ENCODE measurements at regions not wholly inside any gene's neighbourhood (a gene's known extent, or its start where the extent isn't known, plus 50 kb on each side); places are given as distances from the start of the nearest gene placed in this dataset.

DNA sequence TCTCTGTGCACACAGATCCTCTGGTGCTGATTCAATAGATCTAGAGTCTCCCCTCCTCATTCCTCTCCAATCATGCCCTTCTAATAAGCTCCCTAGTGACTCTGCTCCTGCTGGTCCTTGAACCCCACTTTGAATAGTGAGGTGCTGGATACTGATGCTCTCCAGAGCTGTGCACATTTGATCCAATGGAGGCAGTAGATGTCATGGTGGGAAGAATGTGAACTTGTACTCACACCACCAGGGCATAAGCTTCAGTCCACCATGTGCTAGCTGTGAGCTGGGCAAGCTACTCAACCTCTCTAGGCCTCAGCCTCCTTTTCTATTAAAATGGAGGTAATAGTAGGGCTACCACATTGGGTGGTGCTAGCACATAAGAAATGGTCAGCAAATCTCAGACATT, 241.1 kb downstream of the SPATA18 start:
- CTCF ChIA-PET (ENCODE audit: partially characterized antibody) = interaction anchor here (0.6 to 1.6 kb wide), 5 partner anchors 229 to 1942 kb away, joined by 3 to 7 read pairs (median 4); no protein-coding TSS in a partner anchor
- no peak overlapping the region for H3K14ac ChIP-seq (ENCODE audit: insufficient read length)

More for the DNA sequence above, 241.1 kb downstream of the SPATA18 start:
- Histone ChIP-seq H2AFZ (ENCODE audit: low read length) (peak overlapping the region; percentile 28; the same call in 1 of the 2 replicates), H4K8ac (ENCODE audit: extremely low read depth, insufficient read depth, low read length) (no peak overlapping the region), H3K79me1 (ENCODE audit: low read depth, low read length) (no peaks in the 10 kb centered on the region), H3K27me3 (replicated peaks in 1 of 4; ENCODE audit: control insufficient read depth in 3 of 4, extremely low read depth in 1 of 4, insufficient read depth in 3 of 4, low read length in 3 of 4) (no peaks in the 10 kb centered on the region), H2BK15ac (ENCODE audit: low read length) (no peak overlapping the region), H3K56ac (replicated peaks; ENCODE audit: insufficient read length, low read depth, low read length) (no peak overlapping the region), H3K79me2 (ENCODE audit: control insufficient read depth in 1 of 2, insufficient read depth in 2 of 2, low read length in 2 of 2) (no peaks in the 10 kb centered on the region), H3K9ac (replicated peaks in 1 of 4; ENCODE audit: extremely low read depth in 1 of 4, low read depth in 3 of 4, low read length in 3 of 4) (no peak overlapping the region), H2BK20ac (ENCODE audit: low read length) (no peak overlapping the region), H2BK5ac (ENCODE audit: low read depth, low read length) (no peak overlapping the region), H3K18ac (ENCODE audit: extremely low read depth, low read length) (no peak overlapping the region), H3K4me2 (ENCODE audit: insufficient read depth in 1 of 2, low read depth in 2 of 2, low read length in 2 of 2) (no peak overlapping the region), H3K23ac (ENCODE audit: insufficient read length) (no peak overlapping the region), H4K5ac (ENCODE audit: insufficient read length, low read depth, low read length) (no peak overlapping the region), H3K23me2 (ENCODE audit: low read depth, low read length) (no peaks in the 10 kb centered on the region), H4K91ac (replicated peaks; ENCODE audit: insufficient read length, low read length) (no peak overlapping the region), H4K20me1 (replicated peaks in 1 of 2; ENCODE audit: control insufficient read depth in 1 of 2, insufficient read depth in 2 of 2, low read length in 2 of 2) (no peaks in the 10 kb centered on the region), H3K4me3 (ENCODE audit: extremely low read depth in 1 of 4, insufficient read depth in 2 of 4, low read depth in 3 of 4, low read length in 4 of 4) (no peak overlapping the region), H2AK5ac (ENCODE audit: low read depth, low read length) (no peak overlapping the region), H3K27ac (ENCODE audit: low read depth, low read length) (no peak overlapping the region), H3K9me3 (ENCODE audit: insufficient read depth in 2 of 2, low read depth in 1 of 2, low read length in 1 of 2) (no peaks in the 10 kb centered on the region; a peak in 1 of 4 replicates), H3K4ac (replicated peaks; ENCODE audit: insufficient read length, low read depth, low read length) (no peak overlapping the region), H3K36me3 (ENCODE audit: control insufficient read depth in 2 of 4, insufficient read depth in 4 of 4, low read length in 3 of 4) (no peaks in the 10 kb centered on the region), H2BK12ac (ENCODE audit: low read depth, low read length) (no peak overlapping the region), H2BK120ac (replicated peaks; ENCODE audit: low read depth, low read length) (no peak overlapping the region), H3K4me1 (replicated peaks in 1 of 4; ENCODE audit: control insufficient read depth in 3 of 4, insufficient read depth in 4 of 4, low read length in 3 of 4) (no peaks in the 10 kb centered on the region)
- TF ChIP-seq RAD21 (IDR thresholded peaks at IDR 0.05 in 1 of 2, conservative IDR thresholded peaks at IDR 0.05 in 1 of 2; ENCODE audit: low read depth in 2 of 2, low read length in 2 of 2) (peak; percentile 13 to 37; a peak in 3 of 4 replicates), CBX5 (IDR thresholded peaks at IDR 0.05; ENCODE audit: low read depth, low read length) (no peak)
- TF ChIP-seq, protein P1, sequence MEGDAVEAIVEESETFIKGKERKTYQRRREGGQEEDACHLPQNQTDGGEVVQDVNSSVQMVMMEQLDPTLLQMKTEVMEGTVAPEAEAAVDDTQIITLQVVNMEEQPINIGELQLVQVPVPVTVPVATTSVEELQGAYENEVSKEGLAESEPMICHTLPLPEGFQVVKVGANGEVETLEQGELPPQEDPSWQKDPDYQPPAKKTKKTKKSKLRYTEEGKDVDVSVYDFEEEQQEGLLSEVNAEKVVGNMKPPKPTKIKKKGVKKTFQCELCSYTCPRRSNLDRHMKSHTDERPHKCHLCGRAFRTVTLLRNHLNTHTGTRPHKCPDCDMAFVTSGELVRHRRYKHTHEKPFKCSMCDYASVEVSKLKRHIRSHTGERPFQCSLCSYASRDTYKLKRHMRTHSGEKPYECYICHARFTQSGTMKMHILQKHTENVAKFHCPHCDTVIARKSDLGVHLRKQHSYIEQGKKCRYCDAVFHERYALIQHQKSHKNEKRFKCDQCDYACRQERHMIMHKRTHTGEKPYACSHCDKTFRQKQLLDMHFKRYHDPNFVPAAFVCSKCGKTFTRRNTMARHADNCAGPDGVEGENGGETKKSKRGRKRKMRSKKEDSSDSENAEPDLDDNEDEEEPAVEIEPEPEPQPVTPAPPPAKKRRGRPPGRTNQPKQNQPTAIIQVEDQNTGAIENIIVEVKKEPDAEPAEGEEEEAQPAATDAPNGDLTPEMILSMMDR (IDR thresholded peaks at IDR 0.05; ENCODE audit: control extremely low read depth in 1 of 3, insufficient read depth in 1 of 3, low read depth in 1 of 3, low read length in 3 of 3) = peak in 1 of 3 experiments; percentile 23; a peak in 1 of 4 replicates
- FAIRE-seq (no peak), DNase-seq (ENCODE audit: low read depth in 1 of 2, low spot score in 2 of 2) (no peak)
- POLR2A ChIA-PET (ENCODE audit: partially characterized antibody) = no interaction called here

All from H1 (cell line).